Naive B cell (primary cell): ENCODE measurements at regions not wholly inside any gene's neighbourhood (a gene's known extent, or its start where the extent isn't known, plus 50 kb on each side); places are given as distances from the start of the nearest gene placed in this dataset.
"Not testable (repeated sequence)": the region's sequence is repeated elsewhere in the genome, so short reads cannot be mapped to it uniquely, and the experiment has no call there.

ENCODE experiments used
- ATAC-seq, 2 donors: fragments of 150-1000 bp; cut with Tn5 transposase; 2 replicates each; pipeline ENCODE4 v1.10.0; 2021; ENCODE audit warnings: low read depth in 2 of 2, mild to moderate bottlenecking in 2 of 2, moderate library complexity in 2 of 2
- DNase-seq: peaks from one replicate; pipeline ENCODE4 v3.0.0; 2022
- H3K27ac Mint-ChIP-seq, 6 donors: one replicate each; pipeline ENCODE4 v1.8.0; 2020 to 2022; ENCODE audit warnings: mild to moderate bottlenecking in 6 of 6, mixed read lengths in 6 of 6, moderate library complexity in 5 of 6, inconsistent platforms in 2 of 6
- H3K27me3 Mint-ChIP-seq, 3 donors: one replicate each; pipeline ENCODE4 v1.8.0; 2021 to 2022; ENCODE audit warnings: mixed read lengths in 3 of 3, mild to moderate bottlenecking in 1 of 3
- H3K36me3 Mint-ChIP-seq, 2 donors: one replicate each; pipeline ENCODE4 v1.8.0; 2020 to 2022; ENCODE audit warnings: mixed read lengths in 2 of 2, inconsistent platforms in 1 of 2, mild to moderate bottlenecking in 1 of 2
- H3K4me1 Mint-ChIP-seq, 3 donors: one replicate each; pipeline ENCODE4 v1.8.0; 2020 to 2022; ENCODE audit warnings: mixed read lengths in 3 of 3, inconsistent platforms in 1 of 3, mild to moderate bottlenecking in 1 of 3, moderate library complexity in 1 of 3
- H3K4me3 Mint-ChIP-seq, 8 donors: one replicate each; pipeline ENCODE4 v1.8.0; 2020 to 2022; ENCODE audit warnings: mild to moderate bottlenecking in 8 of 8, mixed read lengths in 8 of 8, moderate library complexity in 8 of 8, inconsistent platforms in 2 of 8
- H3K9me3 Mint-ChIP-seq, 7 donors: one replicate each; pipeline ENCODE4 v1.8.0; 2020 to 2022; ENCODE audit warnings: mixed read lengths in 7 of 7, mild to moderate bottlenecking in 5 of 7, inconsistent platforms in 2 of 7, moderate library complexity in 1 of 7

DNA sequence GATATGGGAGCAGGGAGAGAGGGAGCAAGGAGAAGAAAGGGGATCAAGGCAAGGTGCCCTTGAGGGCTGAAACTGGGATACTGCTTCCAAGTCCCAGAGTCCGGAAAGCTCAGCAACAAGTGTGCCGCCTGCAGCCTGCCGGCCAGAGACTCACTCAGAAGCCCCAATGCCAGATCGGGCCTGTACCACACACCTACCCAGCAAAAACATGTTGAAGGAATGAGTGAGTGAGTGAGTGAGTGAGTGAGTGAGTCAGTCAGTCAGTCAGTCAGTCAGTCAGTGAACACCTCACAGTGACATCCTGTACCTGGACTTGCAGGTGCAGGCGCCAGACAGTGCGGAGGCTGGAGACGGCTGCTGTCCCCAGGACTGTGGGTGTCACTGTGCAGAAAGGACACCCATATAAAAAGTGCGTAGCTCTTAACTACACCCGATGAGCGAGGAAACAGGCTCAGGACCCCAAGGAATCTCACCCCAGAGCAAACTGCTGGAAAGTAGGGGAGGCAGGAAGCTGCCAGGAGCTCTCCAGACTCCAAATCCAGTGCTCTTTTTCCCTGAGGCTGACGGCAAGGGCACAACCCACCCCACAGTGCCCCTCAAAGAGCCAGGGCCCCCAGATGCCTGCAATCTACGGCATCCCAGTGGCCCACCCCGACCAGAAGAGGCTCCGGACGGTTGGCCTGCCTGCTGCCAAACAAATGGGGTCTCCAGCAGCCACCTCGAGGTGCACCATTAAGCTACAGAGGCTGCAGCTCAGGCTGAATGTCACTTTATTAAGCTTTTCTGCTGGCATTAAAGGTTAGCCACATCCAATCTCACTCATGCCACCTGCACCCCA lies 261.7 kb downstream of the NPHP4 start:
- Mint-ChIP-seq H3K36me3 (no peaks in the 10 kb centered on the region), H3K4me3 (no peak overlapping the region), H3K27me3 (peaks cover 0 to 10% (median 0%) of the 10 kb centered on the region in 3 donors), H3K9me3 (peaks cover 0 to 3% (median 0%) of the 10 kb centered on the region in 7 donors), H3K4me1 (no peaks in the 10 kb centered on the region), H3K27ac (no peak overlapping the region)
- DNase-seq (no peak), ATAC-seq (no peak)

DNA sequence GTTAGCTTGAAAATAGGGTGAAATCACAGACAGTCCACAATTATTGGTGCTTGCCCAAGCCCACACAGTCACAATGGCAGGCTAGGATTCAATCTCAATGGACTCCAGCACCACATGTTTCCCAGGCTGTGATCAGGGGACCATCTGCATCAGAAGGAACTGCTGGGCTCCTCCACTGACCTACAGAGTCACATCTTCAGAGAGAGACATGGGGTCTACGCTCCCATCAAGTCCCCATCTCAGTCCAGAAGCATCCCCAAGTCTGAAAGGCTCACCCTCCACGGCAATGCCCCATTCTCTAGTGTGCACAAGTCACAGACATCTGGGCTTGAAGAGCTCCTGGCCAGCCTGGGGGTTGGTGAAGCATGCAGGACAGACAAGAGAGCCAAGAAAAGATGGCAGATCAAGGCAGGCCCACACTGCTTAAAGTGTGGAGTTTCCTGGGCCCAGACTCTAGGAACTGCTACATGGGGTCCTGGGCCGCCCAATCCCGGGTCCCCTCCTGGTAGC lies 262.5 kb downstream of the NPHP4 start:
- Mint-ChIP-seq H3K9me3 (peaks cover 0 to 3% (median 0%) of the 10 kb centered on the region in 7 donors), H3K27me3 (peaks cover 0 to 17% (median 0%) of the 10 kb centered on the region in 3 donors), H3K4me3 (no peak overlapping the region), H3K27ac (no peak overlapping the region), H3K36me3 (no peaks in the 10 kb centered on the region), H3K4me1 (no peaks in the 10 kb centered on the region)
- ATAC-seq (no peak), DNase-seq (no peak)

DNA sequence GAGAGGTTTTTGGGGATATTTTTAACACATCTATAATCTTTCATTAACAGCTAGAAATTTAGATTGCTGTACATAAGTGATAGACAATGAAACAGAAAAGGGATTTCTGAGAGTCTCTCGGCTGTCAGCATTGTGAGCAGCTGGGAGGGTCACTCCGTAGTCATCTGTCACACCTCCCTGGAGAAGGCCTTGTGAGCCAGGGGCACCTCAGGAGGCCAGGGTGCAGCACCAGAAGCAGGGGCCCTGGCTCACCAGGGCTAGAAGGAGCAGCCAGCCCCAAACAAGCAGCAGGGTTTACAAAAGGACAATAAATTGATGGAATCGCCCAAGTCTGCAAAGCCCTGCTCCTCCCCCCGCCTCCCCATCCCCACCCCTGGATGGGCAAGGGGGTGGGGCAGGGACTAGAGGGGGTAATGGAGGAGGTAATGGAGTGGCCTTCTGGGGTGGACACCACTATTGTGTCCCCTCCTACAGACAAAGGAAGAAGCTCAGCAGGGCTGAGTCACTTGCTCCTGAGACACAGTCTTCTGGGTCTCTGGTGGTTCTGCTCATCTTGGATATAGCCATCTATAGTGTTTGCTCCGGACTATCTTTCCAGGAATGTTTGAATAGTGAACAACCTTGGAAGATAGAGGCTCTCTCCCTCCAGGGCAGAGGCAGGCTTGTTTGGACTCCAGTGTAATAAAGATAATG lies 263.4 kb downstream of the NPHP4 start:
- ATAC-seq (no peak), DNase-seq (no peak)
- Mint-ChIP-seq H3K9me3 (peaks cover 0 to 4% (median 0%) of the 10 kb centered on the region in 7 donors), H3K4me3 (no peak overlapping the region), H3K27me3 (peaks cover 0 to 17% (median 0%) of the 10 kb centered on the region in 3 donors), H3K36me3 (no peaks in the 10 kb centered on the region), H3K4me1 (no peaks in the 10 kb centered on the region), H3K27ac (no peak overlapping the region)

DNA sequence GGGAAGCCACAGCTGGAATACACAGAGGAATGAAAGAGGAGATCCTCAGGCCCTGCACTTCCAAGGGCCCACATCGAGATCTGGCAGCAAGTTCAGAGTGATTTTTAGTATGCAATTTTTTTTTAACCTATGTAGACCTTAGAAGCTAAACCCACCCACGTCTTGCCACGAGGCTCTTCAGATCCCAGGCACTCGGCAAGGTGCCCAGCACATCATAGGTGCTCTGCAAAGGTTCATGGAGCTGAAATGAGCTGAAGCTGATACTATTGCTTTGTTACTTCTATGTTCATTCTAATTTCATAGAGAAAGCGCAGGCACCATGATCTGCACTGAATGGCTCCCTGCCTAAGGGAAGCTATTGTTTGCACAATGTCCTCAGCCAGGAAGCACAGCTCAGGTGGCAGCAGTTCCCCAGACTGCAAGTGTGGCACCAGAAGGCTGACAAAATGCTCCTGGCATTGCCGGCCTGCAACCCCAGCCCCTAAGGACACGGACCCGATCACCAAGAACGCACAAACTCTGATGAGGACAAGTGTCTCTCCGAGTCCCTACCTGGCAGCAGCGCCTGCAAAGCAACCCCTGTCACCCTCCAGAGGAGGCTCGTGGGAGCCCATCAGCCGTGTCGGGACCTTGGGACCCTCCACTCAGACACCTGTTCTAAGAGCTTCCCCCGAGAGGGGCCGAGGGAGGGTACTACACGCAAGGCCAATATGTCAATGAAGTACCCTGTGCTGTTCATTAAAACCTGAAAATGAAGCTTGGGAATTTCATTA lies 264.2 kb downstream of the NPHP4 start:
- Mint-ChIP-seq H3K4me3 (no peak overlapping the region), H3K27ac (no peak overlapping the region), H3K4me1 (no peaks in the 10 kb centered on the region), H3K27me3 (peaks cover 0 to 17% (median 0%) of the 10 kb centered on the region in 3 donors), H3K9me3 (peaks cover 0 to 9% (median 0%) of the 10 kb centered on the region in 7 donors), H3K36me3 (no peaks in the 10 kb centered on the region)
- ATAC-seq (no peak), DNase-seq (no peak)

DNA sequence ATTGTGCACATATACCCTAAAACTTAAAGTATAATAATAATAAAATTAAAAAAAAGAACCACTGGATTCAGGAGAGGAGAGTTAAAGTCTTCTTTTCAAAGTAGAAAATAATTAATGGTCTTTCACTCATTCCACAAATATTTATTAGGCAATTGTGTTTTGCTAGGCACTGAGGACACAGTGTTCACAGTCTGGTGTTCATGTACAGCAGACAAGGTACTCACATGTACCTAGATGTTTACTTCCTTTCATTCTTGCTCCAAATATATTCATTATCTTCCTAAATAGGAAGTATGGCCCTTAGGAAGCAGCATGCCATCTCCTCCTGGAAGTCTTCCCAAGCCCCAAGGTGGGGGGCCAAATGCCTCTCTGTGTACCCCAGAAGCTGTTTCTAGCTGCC lies 265.0 kb downstream of the NPHP4 start:
- no peak overlapping the region for H3K4me3 Mint-ChIP-seq
- DNase-seq: no peak
- H3K4me1 Mint-ChIP-seq: no peaks in the 10 kb centered on the region
- no peaks in the 10 kb centered on the region for H3K36me3 Mint-ChIP-seq
- ATAC-seq: no peak
- H3K27me3 Mint-ChIP-seq: peaks cover 0 to 17% (median 0%) of the 10 kb centered on the region in 3 donors
- no peak overlapping the region for H3K27ac Mint-ChIP-seq
- peaks cover 0 to 9% (median 0%) of the 10 kb centered on the region in 7 donors for H3K9me3 Mint-ChIP-seq

DNA sequence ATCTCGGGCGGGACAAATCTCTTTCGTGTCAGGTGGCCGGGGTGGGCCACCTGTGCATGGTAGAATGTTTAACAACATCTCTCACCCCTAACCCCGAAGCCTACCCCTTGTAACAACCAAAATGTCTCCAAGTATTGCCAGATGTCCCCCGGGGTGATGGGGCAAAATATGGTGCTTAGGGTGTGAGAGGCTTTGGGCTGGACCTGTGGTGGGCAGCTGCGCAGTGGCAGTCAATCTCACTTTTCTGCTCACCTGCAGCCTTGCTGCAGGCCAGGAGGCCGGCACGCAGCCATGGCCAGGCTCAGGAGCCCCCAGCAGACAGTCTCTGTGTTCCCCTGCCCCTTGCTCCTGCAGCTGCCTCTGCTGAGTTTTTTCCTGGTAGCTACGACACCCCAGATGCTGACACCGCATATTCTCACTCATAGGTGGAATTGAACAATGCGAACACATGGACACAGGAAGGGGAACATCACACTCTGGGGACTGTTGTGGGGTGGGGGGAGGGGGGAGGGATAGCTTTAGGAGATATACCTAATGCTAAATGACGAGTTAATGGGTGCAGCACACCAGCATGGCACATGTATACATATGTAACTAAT lies 265.5 kb downstream of the NPHP4 start:
- not testable (repeated sequence) for H3K36me3 Mint-ChIP-seq, ATAC-seq, H3K9me3 Mint-ChIP-seq, DNase-seq, H3K4me3 Mint-ChIP-seq, H3K27ac Mint-ChIP-seq, H3K4me1 Mint-ChIP-seq
- peaks cover 0 to 17% (median 0%) of the 10 kb centered on the region in 3 donors for H3K27me3 Mint-ChIP-seq

DNA sequence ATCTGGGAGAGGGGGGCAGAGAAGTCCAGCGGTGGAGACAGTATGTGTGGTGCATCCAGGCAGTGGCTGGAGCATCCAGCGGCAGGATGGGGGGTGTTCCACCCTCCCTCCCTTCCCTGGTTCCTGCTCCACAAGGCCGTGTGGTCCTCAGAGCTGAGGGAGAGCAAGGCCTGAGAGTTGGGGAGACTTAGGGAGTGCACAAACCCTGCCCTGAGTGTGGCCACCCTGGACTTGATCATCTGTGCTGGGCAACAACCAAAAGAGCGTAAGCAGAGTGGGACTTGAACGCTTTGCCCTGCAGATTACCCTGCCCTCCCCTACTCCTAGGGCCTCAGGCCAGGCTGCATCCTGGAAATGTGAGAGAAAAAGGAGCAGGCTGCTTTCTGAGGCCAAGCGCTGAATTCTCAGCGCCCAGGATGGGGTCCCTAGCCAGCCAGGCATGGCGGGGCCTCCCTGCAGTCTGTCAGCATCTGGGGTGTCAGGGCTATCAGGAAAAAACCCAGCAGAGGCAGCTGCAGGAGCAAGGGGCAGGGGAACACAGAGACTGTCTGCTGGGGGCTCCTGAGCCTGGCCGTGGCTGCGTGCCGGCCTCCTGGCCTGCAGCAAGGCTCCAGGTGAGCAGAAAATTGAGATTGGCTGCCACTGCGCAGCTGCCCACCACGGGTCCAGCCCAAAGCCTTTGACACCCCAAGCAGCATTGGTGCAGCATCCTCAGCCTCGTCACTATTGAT lies 266.2 kb downstream of the NPHP4 start:
- H3K4me3 Mint-ChIP-seq: no peak overlapping the region
- H3K27ac Mint-ChIP-seq: no peak overlapping the region
- H3K27me3 Mint-ChIP-seq: peaks cover 0 to 17% (median 0%) of the 10 kb centered on the region in 3 donors
- H3K9me3 Mint-ChIP-seq: peaks cover 0 to 9% (median 3%) of the 10 kb centered on the region in 7 donors
- peaks cover 0 to 5% (median 0%) of the 10 kb centered on the region in 3 donors for H3K4me1 Mint-ChIP-seq
- no peak for ATAC-seq
- no peaks in the 10 kb centered on the region for H3K36me3 Mint-ChIP-seq
- DNase-seq: no peak

DNA sequence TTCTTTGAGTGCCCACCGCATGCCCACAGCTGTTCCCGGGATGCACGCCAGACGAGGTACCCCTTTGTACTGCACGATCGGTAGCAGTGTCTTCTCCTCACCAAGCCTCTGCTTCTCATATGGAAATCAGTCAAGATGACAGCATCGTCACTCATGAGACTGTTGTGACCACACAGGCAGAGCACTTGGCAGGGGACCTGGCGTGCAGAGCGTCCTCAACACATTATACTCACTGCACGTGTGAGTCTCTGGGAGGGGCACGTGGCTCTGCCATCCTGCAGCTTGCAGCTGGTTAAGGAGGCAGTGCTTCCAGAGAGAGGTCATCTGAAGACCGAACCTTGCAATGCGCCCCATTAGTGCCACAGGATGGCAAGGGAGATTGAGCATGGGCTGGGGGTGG lies 266.8 kb downstream of the NPHP4 start:
- Mint-ChIP-seq H3K27ac (no peak overlapping the region), H3K36me3 (no peaks in the 10 kb centered on the region), H3K27me3 (peaks cover 0 to 17% (median 0%) of the 10 kb centered on the region in 3 donors), H3K9me3 (peaks cover 0 to 9% (median 3%) of the 10 kb centered on the region in 7 donors), H3K4me1 (peaks cover 0 to 5% (median 0%) of the 10 kb centered on the region in 3 donors), H3K4me3 (no peak overlapping the region)
- DNase-seq (no peak), ATAC-seq (no peak)

DNA sequence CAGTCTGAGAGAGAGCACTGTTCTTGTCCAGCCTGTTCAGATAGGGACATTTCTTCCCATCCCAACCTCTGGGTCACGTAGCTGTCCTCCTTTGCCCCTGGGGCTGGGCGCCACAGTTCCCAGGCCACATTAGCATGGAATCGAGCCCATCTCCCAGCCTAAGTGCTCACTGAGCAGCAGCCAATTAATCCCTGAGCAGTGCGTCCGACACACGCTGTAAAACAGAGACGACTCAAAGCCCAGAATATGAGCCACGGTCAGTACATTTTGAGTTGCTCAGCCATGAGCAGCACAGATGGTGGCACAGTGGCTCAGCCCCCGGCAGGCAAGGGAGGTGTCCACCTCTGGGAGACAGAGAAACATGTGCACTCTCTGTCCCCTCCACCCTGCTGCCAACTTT lies 267.4 kb downstream of the NPHP4 start:
- H3K4me3 Mint-ChIP-seq: no peak overlapping the region

DNA sequence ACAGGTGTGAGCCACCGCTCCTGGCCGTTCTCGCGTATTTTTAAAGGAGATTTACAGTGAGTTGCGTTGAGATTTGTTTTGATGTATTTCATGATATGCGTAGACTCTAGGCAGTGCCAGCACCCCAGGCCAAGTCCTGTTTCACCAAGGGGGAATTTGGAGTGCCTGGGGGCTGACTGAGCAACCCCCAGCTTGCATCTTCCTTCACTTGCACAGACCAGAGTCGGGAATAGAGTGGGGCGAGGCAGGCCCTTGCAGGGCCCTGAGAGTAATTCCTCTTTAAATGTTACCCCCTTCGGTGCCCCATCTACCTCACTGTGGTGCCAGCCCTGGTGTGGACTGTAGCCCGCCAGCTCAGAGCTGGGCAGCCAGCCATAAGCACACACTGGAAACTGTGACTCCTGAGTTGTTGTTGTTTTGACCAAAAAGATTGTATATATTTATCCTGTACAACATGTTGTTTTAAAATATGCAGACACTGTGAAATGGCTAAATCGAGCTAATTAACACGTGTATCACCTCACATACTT lies 269.5 kb downstream of the NPHP4 start:
- DNase-seq: no peak
- no peak overlapping the region for H3K4me3 Mint-ChIP-seq
- H3K36me3 Mint-ChIP-seq: no peaks in the 10 kb centered on the region
- peaks cover 0 to 9% (median 3%) of the 10 kb centered on the region in 7 donors for H3K9me3 Mint-ChIP-seq
- peaks cover 0 to 14% (median 1%) of the 10 kb centered on the region in 3 donors for H3K27me3 Mint-ChIP-seq
- ATAC-seq: no peak
- H3K27ac Mint-ChIP-seq: no peak overlapping the region
- peaks cover 0 to 6% (median 1%) of the 10 kb centered on the region in 3 donors for H3K4me1 Mint-ChIP-seq

More for the DNA sequence above, 267.4 kb downstream of the NPHP4 start:
- peak overlapping the region in 1 of 6 donors; percentile 48 for H3K27ac Mint-ChIP-seq
- peaks cover 0 to 9% (median 3%) of the 10 kb centered on the region in 7 donors for H3K9me3 Mint-ChIP-seq
- no peaks in the 10 kb centered on the region for H3K36me3 Mint-ChIP-seq
- H3K27me3 Mint-ChIP-seq: peaks cover 0 to 17% (median 0%) of the 10 kb centered on the region in 3 donors
- no peak for ATAC-seq
- peaks cover 0 to 5% (median 0%) of the 10 kb centered on the region in 3 donors for H3K4me1 Mint-ChIP-seq
- DNase-seq: no peak

DNA sequence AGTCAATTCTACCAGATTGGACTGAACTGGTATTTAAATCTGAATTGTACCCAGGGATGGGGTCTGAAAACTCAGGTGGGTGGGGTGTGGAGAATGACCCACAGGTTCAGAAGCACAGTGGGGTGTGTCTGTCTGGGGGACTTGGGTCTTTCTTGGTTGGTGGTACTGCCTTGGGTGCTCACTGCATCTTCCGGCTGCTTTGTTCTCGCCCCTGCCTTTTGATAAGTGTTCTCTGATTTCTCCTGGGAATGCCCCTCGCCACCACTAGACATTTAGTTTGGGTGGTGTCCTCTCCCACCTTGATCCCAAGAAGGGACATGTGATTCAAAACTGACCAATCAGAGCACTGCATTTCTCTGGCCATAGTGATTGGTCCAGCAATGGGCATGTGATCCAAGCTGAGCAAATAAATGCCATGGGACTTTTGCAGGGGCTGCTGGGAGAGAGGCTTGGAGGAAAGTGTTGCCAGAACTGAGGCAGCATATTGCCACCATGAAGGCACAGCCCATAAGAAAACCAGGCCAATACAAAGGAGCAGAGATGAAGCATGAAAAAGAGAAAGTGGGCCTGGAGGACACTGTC lies 270.5 kb downstream of the NPHP4 start:
- no peak for DNase-seq
- Mint-ChIP-seq H3K36me3 (no peaks in the 10 kb centered on the region), H3K27ac (no peak overlapping the region), H3K27me3 (peaks cover 0 to 8% (median 5%) of the 10 kb centered on the region in 3 donors), H3K9me3 (peaks cover 0 to 9% (median 3%) of the 10 kb centered on the region in 7 donors), H3K4me3 (no peak overlapping the region), H3K4me1 (peaks cover 0 to 16% (median 9%) of the 10 kb centered on the region in 3 donors)
- ATAC-seq: no peak

DNA sequence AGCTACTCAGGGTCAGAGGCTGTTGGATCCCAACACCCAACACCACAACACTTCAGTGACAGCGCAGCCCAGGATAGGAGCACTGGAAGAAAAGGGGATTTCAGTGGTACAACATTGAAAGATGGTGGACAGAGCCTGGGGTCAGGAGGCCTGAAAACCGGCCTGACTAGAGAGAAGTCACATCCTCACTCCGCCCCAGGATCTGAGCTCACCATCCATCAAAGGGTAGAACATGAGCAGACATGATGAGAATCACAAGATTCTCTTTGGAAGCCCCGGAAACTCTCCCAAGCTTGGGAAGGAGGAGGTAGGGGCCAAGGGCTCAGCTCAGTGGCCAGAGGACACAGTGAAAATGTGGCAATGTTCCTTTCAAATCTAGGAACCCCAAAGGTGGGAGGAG lies 271.3 kb downstream of the NPHP4 start:
- ATAC-seq (no peak), DNase-seq (no peak)
- Mint-ChIP-seq H3K27ac (no peak overlapping the region), H3K4me1 (peaks cover 4 to 22% (median 15%) of the 10 kb centered on the region in 3 donors), H3K4me3 (no peak overlapping the region), H3K36me3 (no peaks in the 10 kb centered on the region), H3K9me3 (peaks cover 0 to 9% (median 4%) of the 10 kb centered on the region in 7 donors), H3K27me3 (peaks cover 4 to 8% (median 5%) of the 10 kb centered on the region in 3 donors)
